NCI-H1048 (cell line): ENCODE measurements at regions not wholly inside any gene's neighbourhood (a gene's known extent, or its start where the extent isn't known, plus 50 kb on each side); places are given as distances from the start of the nearest gene placed in this dataset.

ENCODE experiments used
- DNase-seq: peaks from one replicate; lab custom pipeline; 2025; lab: John Stamatoyannopoulos, UW

DNA sequence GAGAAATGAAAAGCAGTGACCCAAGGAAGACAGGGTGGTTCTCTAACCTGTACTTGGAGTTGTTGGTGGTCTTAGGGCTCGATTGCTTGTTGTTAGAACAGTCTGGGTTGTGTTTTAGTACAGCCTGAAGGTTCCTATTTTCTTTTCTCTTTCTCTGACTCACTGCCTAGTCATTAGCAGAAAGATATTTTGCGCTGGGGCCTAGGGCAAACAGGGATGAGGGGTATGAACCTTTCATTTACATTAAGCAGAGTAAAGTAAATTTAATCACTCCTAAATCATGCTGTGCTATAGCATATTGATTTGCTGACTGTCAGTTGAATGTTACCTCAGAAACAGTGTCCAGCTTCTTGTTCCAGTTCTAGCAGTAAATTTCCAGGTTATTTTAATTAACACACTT is 197.2 kb downstream of the RWDD3 start:
- no peak for DNase-seq

DNA sequence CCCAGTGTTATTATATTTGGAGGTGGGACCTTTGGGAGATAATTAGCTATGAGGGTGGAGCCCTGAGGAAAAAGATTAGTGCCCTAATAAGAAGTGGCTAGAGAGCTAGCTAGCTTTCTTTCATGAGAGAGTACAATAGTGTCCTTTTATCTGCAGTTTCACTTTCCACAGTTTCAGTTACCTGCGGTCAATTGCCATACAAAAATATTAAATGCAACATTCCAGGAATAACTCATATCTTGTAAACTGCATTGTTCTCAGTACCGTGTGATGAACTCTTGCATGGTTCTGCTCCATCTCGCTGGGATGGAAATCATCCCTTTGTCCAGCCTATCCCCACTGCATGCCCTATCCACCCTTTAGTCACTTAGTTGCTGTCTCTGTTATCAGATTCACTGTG is 201.6 kb downstream of the RWDD3 start:
- no peak for DNase-seq

DNA sequence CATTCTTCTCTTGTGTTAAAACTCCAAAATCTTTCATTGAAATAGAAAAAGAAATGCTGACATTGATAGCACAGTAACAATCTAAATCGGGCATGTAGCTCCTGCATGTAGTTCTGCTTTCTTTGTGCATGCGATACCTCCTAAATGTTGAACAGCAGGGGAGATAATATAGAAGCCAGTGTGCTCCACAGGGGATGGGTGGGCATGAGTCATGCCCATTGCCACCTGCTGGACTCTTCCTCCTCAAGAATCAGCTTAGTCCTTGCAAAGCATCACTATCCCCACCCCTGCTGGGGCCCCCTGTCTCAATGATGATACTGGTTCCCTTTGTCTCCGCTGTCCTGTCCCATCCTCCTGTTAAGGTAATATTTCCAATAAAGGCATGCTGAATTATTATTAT is 203.0 kb downstream of the RWDD3 start:
- no peak for DNase-seq

DNA sequence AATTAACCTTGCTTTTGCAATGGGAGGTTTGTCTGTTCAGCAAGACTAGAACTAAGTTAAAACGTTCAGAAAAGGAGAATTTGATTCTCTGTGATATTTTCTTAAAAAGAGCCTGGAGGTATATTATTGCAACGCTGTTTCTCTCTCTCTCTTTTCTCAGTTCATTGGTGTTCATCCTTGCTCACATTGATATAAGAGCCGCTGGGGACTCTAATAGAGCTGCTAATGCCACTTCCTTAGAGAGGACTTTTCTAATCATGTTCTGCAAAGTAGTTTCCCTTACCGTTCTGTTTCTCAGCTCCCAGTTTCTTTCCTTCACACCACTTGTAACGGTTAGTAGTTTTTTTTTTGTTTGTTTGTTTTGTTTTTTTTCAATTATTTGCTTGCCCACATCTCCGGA is 203.8 kb downstream of the RWDD3 start:
- no peak for DNase-seq

DNA sequence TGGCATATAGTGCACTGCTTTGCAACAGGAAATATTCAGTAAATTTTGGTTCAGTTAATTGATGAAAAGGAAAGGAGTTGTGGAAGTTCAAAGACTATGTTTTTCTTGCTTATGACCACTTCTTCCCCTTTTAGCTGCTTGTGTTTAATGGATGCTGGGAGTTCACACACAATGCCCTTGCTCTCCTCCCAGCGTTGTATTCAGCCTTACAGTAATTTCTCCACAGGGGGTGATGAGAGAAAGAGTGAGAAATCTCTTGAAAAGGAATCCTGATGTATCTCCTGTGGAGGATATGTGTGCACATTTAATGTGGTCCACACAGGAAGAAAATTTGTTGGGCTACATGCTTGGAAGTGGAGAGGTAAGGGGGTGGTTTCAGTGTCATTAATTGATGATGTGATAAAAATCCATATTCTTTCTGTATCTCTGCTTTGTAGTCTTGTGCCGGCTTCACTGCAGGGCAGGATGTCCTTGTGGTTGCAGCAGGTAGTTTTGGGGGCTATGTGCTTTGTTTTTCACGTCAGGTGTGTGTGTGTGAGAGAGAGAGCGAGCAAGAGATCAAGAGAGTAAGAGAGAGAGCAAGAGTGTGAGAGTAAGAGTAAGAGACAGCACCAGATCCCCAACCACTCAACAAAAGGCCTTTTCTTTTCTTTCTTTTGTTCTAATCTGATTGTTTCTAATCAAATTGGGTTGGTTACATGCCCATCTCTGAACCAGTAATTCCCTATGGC is 204.4 kb downstream of the RWDD3 start:
- DNase-seq, result no peak

DNA sequence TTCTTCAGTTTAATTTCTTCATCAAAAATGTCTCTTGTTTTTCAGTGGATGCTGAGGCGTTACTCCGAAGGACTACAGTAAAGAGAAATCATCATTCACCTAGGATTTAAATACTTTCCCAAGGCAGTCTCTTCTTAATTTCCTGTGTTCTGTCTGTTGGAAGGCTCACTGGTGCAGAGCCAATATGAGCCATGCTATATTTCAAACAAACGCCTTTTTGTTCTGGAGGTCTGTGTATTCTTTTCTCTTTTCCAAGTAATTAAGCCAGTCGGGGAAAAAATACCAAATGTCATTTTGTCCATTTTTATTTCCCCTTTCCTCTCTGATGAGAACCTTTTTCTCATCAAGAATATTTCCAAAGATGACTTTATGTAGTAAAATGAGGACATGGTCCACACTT is 206.5 kb downstream of the RWDD3 start:
- no peak for DNase-seq

DNA sequence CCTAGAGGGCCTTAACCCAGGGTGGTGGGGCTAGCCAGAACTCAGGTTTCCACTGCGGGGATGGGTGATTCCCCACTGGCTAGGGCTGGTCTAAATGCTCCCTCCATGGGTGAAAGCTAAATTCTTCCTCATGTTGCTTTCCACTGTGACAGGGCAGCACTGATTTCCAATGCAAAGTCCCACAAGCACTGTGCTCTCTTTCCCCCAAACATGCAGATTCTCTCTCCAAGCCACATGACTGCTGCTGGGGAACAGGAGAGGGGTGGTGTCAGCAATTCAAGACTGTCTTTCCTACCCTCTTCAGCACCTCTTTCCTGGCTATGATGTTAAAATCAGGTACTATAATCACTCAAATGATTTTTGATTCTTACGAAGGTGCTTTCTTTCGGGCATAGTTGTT is 215.5 kb downstream of the RWDD3 start:
- DNase-seq, result no peak

DNA sequence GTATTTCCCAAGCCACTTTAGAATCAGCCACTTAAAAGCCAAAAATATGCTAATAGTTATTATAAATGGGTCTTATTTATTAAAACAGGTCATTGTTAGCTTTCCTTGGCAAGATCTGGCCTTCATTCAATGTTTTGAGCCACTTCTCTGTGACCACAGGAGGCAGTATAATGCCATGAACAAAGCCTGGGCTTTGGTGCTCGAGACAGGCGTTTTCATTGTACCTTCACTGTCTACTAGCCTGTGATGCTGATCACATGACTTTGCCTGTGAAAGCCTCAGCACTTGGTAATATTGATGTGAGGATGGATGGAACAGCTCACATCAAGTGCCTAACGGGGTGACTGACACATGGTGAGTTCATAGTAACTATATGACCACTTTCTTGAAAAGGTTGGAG is 217.0 kb downstream of the RWDD3 start:
- no peak for DNase-seq

DNA sequence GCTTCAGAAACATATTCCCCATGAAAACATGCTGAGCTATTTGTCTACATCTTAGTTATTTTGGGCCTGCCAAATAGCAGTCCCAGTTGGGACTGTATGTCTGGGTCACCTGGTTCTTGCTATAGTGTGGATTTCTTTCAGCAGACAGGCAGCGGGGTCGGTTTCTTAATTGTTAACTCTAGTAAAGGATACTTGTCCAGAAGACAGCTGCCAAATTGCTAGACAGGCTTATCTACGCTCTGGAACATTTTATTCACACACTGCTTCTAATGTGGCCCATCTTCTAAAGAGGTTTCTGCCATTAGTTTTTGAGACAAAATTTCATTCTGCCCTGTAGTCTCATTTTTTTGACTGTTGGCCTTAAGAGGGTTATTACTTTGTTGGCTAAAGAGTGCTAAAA is 217.9 kb downstream of the RWDD3 start:
- no peak for DNase-seq

DNA sequence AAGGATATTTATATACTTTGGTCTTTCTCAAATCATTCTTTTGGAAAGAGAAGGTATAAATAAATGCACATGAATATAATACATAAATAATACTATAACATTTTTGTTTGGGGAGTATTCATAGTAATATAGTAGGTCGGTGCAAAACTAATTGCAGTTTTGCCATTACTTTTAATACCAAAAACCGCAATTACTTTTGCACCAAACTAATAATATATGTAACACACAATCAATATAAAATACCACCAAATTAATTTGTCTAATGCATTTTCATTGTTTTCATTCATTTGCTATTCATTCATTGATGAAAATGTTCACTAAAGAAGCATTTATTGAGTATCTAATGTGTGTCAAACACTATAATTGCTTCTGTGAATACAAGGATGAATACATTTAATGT is 219.0 kb downstream of the RWDD3 start:
- no peak for DNase-seq

DNA sequence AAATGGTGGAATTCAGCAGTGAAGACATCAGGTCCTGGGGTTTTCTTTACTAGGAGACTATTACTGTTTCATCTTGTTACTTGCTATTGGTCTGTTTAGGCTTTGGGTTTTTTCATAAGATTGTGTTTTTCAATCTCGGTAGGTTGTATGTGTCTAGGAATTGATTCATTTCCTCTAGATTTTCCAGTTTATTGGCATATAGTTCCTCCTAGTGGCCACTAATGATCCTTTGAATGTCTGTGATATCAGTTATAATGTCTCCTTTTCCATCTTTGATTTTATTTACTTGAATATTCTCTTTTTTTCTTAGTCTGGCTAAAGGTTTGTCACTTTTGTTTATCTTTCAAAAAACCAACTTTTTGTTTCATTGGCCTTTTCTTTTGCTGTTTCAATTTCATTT is 233.0 kb downstream of the RWDD3 start:
- DNase-seq, result no peak

DNA sequence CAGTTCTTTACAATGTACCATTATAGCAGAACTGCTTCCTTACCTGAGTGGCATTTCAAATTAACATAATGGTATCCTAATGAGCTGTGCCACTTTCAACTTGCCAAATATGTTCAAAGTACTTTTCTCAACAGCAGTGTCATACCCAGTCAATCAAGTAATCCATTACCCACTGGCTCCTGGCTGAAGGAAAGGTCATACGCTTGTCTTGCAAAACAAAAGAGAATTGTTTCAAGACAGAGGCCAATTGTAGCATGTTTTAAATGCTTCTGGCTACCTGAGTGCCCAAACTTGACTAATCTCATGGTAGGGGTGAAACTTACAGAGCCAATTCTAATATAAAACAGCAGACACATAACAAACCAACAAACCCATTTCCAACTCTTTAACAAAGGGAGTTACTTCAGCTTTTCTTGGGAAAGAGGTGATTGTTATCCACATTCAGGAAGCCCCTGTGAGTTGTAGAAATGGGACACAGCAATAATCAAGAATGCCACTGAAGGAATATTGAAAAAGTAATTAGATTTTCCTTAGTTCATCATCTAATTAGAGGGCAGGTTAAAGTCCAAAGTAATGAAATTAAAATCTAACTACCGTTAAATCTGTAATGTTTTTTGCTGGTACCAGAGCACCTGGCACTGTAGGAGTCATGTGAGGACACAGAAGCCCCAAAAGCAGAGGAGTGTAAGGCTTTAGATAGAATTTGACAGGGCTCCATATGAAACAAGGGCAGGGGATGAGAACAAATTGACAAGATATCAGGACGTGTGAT is 241.9 kb downstream of the RWDD3 start:
- no peak for DNase-seq

DNA sequence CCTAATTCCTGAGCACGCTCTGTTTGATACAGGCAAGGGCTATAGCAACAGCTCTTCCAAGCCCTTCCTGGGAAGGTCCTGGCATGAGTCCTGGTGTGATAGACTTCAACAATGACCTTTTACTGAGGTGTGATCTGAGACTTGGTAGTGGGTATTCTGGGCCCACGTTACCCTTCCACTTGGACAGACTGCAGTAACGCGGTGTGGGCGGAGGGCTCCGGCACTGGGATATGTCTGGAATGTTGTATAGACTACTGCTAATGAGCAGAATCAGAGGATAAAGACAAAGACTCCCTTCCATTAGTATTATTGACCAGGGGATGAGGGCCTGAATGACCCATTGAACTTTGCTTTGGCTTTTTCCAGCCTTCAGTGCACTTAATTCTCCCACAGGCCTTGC is 262.3 kb downstream of the RWDD3 start:
- DNase-seq, result no peak

DNA sequence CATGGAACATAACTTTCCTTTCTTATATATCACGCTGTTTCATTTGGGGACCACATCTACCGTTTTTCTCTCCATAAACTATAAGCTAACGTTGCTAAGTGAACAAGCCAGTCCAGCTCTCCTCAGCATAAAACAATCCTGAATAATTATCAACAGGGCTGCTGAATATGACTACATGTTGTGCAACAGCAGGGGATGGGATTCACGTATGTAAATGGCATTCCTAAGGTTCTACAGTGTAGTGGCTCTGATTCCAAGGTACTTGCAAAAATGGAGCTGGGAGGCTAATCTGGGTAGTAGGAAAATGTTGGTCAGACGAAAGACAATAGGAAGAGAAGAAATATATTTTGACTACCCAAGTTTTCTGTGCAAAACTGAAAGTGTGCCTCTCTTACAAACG is 262.8 kb downstream of the RWDD3 start:
- no peak for DNase-seq

DNA sequence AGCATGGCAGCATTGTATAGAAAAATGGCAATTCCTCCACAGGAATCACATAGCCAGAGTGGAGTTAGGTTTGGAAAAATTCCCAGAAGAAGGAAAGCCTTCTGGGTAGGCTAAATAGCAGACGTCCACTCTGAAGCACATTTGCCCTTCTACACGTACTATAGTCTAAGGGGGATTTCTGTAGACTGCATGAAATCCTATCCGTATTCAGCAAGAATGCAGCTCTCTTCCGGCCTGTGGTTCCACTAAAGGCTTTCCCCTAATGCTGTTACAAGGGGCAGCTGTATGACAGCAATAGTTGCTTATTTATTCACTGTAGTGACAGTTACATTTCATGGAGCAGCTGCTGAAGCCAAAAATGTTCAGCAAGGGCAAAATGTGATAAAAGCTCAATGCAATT is 263.6 kb downstream of the RWDD3 start:
- DNase-seq, result no peak

DNA sequence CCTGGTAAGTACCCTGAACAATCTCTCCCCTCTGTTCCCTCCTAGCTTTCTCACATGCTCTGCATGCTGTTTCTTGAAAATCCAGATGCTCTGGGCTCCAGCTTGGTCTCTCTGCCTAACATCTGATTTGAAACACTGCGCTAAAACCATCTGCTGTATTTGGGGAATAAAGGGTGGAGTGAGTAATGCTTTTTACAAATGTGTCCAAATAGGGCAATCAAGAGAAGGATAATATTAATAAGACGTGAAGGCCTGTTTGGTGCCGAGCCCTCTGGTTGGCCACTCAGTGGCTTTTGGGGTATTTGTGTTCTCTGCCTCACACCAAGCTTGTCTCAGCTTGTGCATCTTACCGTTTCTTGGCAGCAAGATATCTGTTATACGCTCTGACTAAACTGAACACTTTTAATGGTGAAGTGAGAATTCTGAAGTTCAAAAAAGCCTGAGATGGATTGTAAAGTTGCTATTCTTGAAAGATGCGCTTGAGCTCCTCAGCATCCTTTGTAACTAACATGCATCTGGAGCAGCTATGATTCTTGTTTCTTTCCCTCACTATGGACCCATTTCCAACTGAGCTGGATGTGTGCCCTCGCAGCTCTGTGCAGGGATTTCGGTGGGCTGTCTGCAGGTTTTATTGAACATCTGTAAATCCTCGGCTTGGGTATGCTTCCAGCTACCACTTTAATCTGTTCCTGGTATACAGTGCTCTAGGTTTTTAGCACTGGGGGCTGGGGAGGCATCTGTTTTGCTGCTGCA is 269.4 kb downstream of the RWDD3 start:
- DNase-seq, result no peak

DNA sequence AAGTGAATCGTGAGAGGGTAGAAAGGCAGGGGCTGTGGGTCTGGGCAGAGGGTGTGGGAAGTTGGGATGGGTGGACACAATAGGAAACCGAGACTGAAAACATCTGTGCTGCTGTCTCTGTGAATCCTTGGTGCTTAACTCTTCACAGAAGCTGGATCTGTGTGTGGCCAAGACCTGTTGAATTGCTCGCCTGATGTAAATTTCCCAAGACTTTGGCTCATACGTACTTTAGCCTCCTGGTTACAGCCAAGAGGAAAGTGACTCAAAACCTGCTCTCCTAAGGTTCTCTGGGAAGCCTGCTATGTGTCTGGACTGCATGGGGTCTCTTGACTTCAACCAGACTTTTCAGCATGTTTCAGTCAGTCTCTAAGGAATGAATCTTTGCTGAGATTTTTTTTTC is 270.3 kb downstream of the RWDD3 start:
- DNase-seq, result no peak

DNA sequence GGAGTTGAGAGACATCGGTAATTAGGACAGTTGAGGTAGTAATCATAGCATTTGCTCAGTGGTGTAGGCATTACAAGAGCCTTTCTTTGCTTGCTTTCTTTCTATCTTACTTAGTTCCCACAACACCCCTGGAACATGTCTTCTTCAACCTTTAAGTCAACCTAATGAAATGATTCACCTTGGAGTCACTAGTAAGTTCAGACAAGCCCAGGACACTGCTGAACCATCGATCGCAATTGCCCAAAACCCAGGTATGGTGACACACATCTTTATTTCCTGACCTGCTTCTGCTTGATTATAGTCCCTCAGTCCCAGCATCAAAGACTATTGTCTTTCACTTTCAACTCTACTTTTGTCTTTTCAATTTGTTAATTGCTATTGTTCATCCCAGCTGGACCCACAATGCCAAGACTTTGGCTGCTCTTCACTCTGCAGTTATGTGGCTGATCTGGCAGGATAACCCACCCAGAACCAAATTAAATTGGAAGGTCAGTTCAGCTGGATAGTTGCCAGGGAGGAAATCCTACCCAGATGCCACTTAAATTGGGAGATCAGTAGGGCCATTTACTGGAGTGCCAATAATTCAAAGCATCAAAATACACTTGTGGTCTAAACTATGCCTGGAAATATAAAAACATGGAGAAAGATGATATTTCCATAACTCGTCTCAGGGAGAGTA is 272.9 kb downstream of the RWDD3 start:
- DNase-seq, result no peak

DNA sequence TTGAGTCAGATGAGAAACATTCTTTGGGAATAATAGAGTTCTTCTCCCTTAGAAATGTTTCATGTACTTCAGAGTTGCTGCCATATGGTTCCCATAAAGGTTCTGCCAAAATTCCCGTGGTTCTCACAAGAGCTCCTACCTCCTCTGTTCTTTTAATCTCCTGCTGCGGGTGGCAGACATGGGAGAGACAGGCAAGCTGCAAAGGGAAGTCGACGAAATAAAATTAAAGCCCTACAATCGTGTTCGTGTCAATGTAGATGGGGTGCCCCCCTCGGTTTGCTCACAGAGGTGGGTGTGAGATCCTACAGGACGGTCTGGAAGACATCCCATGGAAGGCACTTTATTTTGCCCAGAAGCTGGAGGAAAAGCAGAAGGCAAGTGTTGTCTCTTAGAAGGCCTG is 276.0 kb downstream of the RWDD3 start:
- no peak for DNase-seq

DNA sequence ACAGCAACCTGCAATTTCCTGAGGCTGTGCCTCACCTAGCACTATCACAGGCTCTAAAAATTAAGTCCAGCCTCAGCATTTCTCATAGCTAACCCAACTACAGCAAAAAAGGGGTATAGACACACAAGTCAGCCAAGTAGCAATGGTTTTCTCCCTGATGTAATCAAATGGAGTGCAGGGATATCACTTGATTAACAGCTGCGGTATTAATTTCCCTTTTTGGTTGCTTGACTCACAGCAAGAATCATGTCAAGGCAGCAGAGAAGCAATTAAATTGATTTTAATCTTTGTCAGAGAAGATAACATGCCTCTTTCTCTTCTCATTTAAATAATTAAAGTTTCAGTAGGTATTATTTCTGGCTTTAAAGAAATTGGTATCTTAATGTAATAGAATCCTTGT is 278.9 kb downstream of the RWDD3 start:
- DNase-seq, result no peak

DNA sequence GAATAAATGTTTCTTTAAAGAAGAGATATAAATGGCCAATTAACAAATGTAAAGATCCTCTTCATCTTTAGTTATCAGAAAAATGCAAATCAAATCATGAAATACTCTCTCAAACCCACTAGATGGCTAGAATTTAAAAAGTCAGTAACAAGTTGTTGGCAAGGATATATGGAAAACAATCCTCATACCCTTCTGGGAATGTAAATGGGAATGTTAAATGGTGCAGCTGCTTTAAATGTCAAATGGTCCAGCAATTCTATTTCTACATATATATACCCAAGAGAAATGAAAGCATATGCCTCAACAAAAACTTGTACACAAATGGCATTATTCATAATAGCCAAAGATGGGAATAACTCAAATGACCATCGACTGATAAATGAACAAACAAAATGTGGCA is 283.5 kb downstream of the RWDD3 start:
- DNase-seq, result no peak

DNA sequence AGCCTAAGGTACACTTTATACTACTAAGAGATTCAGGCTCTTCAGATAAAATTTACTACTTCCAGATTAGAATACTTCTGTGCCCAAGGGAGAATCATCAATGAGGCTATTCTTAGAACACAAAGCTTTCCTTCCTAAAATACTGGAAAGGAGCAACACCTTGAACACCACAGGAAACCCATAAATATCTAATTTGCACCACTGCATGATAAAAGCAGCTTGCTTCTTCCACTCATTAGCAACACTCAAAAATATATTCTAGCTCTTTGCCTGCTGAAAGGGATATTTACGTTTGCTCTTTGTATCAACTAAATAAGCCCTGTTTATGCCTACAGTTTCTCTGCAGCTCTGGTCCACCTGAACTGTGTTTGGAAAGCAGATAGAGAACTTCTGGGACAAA is 284.3 kb downstream of the RWDD3 start:
- no peak for DNase-seq

DNA sequence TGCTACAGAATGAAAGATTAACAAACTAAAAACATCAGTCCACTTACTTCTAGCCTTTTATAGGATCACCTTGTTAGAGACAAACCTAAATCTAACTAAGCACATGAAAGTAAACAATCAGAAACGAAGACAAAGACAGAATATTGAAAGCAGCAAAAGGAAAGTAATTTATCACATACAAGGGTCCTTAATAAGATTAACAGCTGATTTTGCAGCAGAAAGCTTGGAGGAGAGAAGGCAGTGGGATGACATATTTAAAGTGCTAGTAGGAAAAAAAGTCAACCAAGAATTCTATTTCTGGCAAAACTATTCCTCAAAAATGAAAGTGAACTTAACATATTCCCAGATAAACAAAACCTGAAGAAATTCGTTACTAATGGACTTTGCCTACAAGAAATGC is 286.4 kb downstream of the RWDD3 start:
- DNase-seq, result no peak
